ENCODE measurements at regions not wholly inside any gene's neighbourhood (a gene's known extent, or its start where the extent isn't known, plus 50 kb on each side); places are given as distances from the start of the nearest gene placed in this dataset.
"Not testable (repeated sequence)": the region's sequence is repeated elsewhere in the genome, so short reads cannot be mapped to it uniquely, and the experiment has no call there.

DNA sequence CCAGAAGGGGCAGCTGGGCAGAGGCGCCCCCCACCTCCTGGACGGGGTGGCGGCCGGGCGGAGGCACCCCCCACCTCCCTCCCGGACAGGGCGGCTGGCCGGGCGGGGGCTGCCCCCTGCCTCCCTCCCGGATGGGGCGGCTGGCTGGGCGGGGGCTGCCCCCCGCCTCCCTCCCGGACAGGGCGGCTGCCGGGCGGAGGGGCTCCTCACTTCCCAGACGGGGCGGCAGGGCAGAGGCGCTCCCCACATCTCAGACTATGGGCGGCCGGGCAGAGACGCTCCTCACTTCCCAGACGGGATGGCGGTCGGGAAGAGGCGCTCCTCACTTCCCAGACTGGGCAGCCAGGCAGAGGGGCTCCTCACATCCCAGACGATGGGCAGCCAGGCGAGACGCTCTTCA lies 93.0 kb downstream of the TMEM168 start:
- H3K9ac ChIP-seq (ENCODE audit: low read length); H3K9me3 ChIP-seq (ENCODE audit: control insufficient read depth in 1 of 2, insufficient read depth in 1 of 2, low read depth in 1 of 2, low read length in 2 of 2); H3K4me2 ChIP-seq (ENCODE audit: low read length); RAD21 ChIA-PET (ENCODE audit: low non-redundant PET in 1 of 2, low total read pairs in 2 of 2, uncharacterized antibody in 2 of 2, unreplicated experiment in 2 of 2); H3K4me3 ChIP-seq (replicated peaks in 1 of 2; ENCODE audit: low read depth in 1 of 2, low read length in 2 of 2); DNase-seq (ENCODE audit: low read depth, low spot score); H3K4me1 ChIP-seq (ENCODE audit: control insufficient read depth in 1 of 2, insufficient read depth in 2 of 2, low read length in 2 of 2); H3K9me2 ChIP-seq (ENCODE audit: insufficient read depth); H3K27ac ChIP-seq (ENCODE audit: low read depth, low read length); H3K79me2 ChIP-seq (ENCODE audit: insufficient read depth, low read length); BruUV-seq (replicated peaks); ATAC-seq; H4K20me1 ChIP-seq (ENCODE audit: insufficient read depth); CTCF ChIA-PET; intact Hi-C loops (cut with micrococcal nuclease); POLR2A ChIA-PET; H3K36me3 ChIP-seq (ENCODE audit: control insufficient read depth in 1 of 2, insufficient read depth in 2 of 2, low read length in 2 of 2); H2AFZ ChIP-seq (ENCODE audit: low read depth, low read length, poor library complexity, severe bottlenecking); H3K27me3 ChIP-seq (ENCODE audit: insufficient read depth, low read length): not testable (repeated sequence)

DNA sequence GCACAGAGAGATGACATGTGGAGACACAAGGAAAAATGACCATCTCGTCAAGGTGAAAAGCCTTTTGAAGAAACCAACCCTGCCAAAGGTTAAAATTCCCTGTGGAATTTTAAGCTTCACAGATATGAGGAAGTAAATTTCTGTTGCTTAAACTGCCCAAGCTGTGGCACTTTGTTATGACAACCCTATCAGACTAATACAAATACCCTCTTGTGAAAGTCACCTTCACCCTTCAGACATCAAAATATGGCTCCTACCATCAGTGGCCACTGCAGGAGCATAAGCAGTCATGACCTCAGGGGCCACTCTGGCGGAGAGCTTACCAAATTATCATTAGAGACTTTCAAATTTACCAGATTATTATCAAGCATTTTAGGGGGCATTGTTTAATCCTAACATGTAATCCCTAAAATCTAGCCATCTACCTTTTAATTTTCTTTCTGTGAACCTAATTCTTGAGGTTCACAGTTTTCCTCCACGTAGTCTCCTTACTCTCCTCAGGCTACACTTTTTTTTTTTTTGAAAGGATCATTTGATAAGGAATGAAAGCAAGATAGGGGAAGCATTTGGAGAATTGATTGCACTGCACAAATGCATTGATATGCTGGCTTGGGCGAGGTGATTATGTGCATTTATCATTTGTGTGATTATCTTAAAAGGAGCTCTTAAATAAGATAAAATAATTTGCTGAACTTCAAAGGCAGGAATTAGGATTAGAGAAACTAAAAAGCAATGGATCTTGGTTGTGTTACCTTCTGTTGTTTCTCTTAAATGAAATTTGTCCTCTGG lies 90.3 kb downstream of the TMEM168 start:
- ChIA-PET RAD21 (ENCODE audit: low non-redundant PET in 1 of 2, low total read pairs in 2 of 2, uncharacterized antibody in 2 of 2, unreplicated experiment in 2 of 2) (no interaction called here), POLR2A (interaction anchor here (1.2 kb wide), 1 partner anchor 21 kb away, joined by 3 read pairs; no protein-coding TSS in a partner anchor), CTCF (no interaction called here)
- no peak overlapping the region for H3K27ac ChIP-seq (ENCODE audit: low read depth, low read length)
- no peaks in the 10 kb centered on the region for H3K27me3 ChIP-seq (ENCODE audit: insufficient read depth, low read length)
- no peaks in the 10 kb centered on the region for H3K4me1 ChIP-seq (ENCODE audit: control insufficient read depth in 1 of 2, insufficient read depth in 2 of 2, low read length in 2 of 2)
- no peaks in the 10 kb centered on the region for H4K20me1 ChIP-seq (ENCODE audit: insufficient read depth)
- H2AFZ ChIP-seq (ENCODE audit: low read depth, low read length, poor library complexity, severe bottlenecking): no peak overlapping the region
- ATAC-seq: no peak
- no peak overlapping the region for H3K9ac ChIP-seq (ENCODE audit: low read length)
- no peaks in the 10 kb centered on the region for H3K9me3 ChIP-seq (ENCODE audit: control insufficient read depth in 1 of 2, insufficient read depth in 1 of 2, low read depth in 1 of 2, low read length in 2 of 2)
- no peak for TF ChIP-seq SRF (IDR thresholded peaks at IDR 0.05; ENCODE audit: low read depth)
- H3K4me3 ChIP-seq (replicated peaks in 1 of 2; ENCODE audit: low read depth in 1 of 2, low read length in 2 of 2): no peak overlapping the region
- DNase-seq (ENCODE audit: low read depth, low spot score): no peak
- no peaks in the 10 kb centered on the region for H3K36me3 ChIP-seq (ENCODE audit: control insufficient read depth in 1 of 2, insufficient read depth in 2 of 2, low read length in 2 of 2)
- no peak overlapping the region for H3K4me2 ChIP-seq (ENCODE audit: low read length)
- BruUV-seq (replicated peaks): no TSS peak
- H3K79me2 ChIP-seq (ENCODE audit: insufficient read depth, low read length): no peaks in the 10 kb centered on the region
- no peaks in the 10 kb centered on the region for H3K9me2 ChIP-seq (ENCODE audit: insufficient read depth)
- intact Hi-C loops (cut with micrococcal nuclease): no loop called here

DNA sequence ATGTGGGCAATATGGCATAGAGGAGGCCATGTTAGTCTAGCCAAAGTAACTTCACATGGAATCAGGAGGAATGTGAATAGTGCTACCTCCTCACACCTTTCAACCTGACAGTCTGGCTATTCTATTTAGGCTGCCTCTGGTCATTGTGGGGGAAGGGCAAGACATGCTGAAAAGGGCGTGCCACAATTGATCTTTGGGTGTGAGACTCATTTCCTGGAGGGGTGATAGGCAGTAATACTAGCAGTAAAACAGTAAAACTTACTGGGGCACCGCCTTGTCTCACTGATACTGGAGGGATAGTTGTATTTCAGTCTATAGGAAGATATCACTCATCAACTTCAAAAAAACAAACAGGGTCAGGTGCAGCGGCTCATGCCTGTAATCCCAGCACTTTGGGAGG lies 88.7 kb downstream of the TMEM168 start:
- TF ChIP-seq ELF1 (IDR thresholded peaks at IDR 0.05; ENCODE audit: borderline replicate concordance, low read depth): no peak
- TF ChIP-seq EZH2 (IDR thresholded peaks at IDR 0.05): no peak
- TF ChIP-seq SIN3A (IDR thresholded peaks at IDR 0.05; ENCODE audit: low read depth): no peak
- TF ChIP-seq ZFX (IDR thresholded peaks at IDR 0.05): no peak
- H3K27ac ChIP-seq (ENCODE audit: low read depth, low read length): no peak overlapping the region
- H3K27me3 ChIP-seq (ENCODE audit: insufficient read depth, low read length): no peaks in the 10 kb centered on the region
- H3K9me2 ChIP-seq (ENCODE audit: insufficient read depth): no peaks in the 10 kb centered on the region
- CTCF ChIA-PET: no interaction called here
- DNase-seq (ENCODE audit: low read depth, low spot score) (no peak), ATAC-seq (no peak)
- H3K79me2 ChIP-seq (ENCODE audit: insufficient read depth, low read length): no peaks in the 10 kb centered on the region
- no peak overlapping the region for H2AFZ ChIP-seq (ENCODE audit: low read depth, low read length, poor library complexity, severe bottlenecking)
- no peaks in the 10 kb centered on the region for H3K9me3 ChIP-seq (ENCODE audit: control insufficient read depth in 1 of 2, insufficient read depth in 1 of 2, low read depth in 1 of 2, low read length in 2 of 2)
- H3K9ac ChIP-seq (ENCODE audit: low read length): no peak overlapping the region
- H4K20me1 ChIP-seq (ENCODE audit: insufficient read depth): no peaks in the 10 kb centered on the region
- H3K36me3 ChIP-seq (ENCODE audit: control insufficient read depth in 1 of 2, insufficient read depth in 2 of 2, low read length in 2 of 2): no peaks in the 10 kb centered on the region
- H3K4me3 ChIP-seq (replicated peaks in 1 of 2; ENCODE audit: low read depth in 1 of 2, low read length in 2 of 2): no peak overlapping the region
- RAD21 ChIA-PET (ENCODE audit: low non-redundant PET in 1 of 2, low total read pairs in 2 of 2, uncharacterized antibody in 2 of 2, unreplicated experiment in 2 of 2): no interaction called here
- POLR2A ChIA-PET: no interaction called here
- intact Hi-C loops (cut with micrococcal nuclease): no loop called here
- no peaks in the 10 kb centered on the region for H3K4me1 ChIP-seq (ENCODE audit: control insufficient read depth in 1 of 2, insufficient read depth in 2 of 2, low read length in 2 of 2)
- no TSS peak for BruUV-seq (replicated peaks)
- no peak overlapping the region for H3K4me2 ChIP-seq (ENCODE audit: low read length)
